ENCODE measurements at regions not wholly inside any gene's neighbourhood (a gene's known extent, or its start where the extent isn't known, plus 50 kb on each side); places are given as distances from the start of the nearest gene placed in this dataset.

GRCh38 chr22:27507111-27507611 lies 294.4 kb downstream of the MN1 start:
- TF ChIP-seq CTCF (IDR thresholded peaks at IDR 0.05; ENCODE audit: insufficient read depth, low read depth, low read length): no peak
- H3K4me3 ChIP-seq (ENCODE audit: low read depth, low read length): no peak overlapping the region
- no peak for DNase-seq (ENCODE audit: low read depth)

- H3K4me3 ChIP-seq (ENCODE audit: low read depth, low read length): no peak overlapping the region
- no peak for TF ChIP-seq CTCF (IDR thresholded peaks at IDR 0.05; ENCODE audit: insufficient read depth, low read depth, low read length)
- DNase-seq (ENCODE audit: low read depth): no peak
Observed at GRCh38 chr22:27507935-27508526, 293.5 kb downstream of the MN1 start.

- peak; percentile 10 for DNase-seq (ENCODE audit: low read depth)
- no peak overlapping the region for H3K4me3 ChIP-seq (ENCODE audit: low read depth, low read length)
- no peak for TF ChIP-seq CTCF (IDR thresholded peaks at IDR 0.05; ENCODE audit: insufficient read depth, low read depth, low read length)
Observed at GRCh38 chr22:27509132-27509920, 292.2 kb downstream of the MN1 start.

GRCh38 chr22:27510024-27510423 lies 291.5 kb downstream of the MN1 start:
- no peak for TF ChIP-seq CTCF (IDR thresholded peaks at IDR 0.05; ENCODE audit: insufficient read depth, low read depth, low read length)
- DNase-seq (ENCODE audit: low read depth): no peak
- no peak overlapping the region for H3K4me3 ChIP-seq (ENCODE audit: low read depth, low read length)

GRCh38 chr22:27512283-27512761 lies 289.2 kb downstream of the MN1 start:
- DNase-seq (ENCODE audit: low read depth): peak; percentile 90
- H3K4me3 ChIP-seq (ENCODE audit: low read depth, low read length): no peak overlapping the region
- no peak for TF ChIP-seq CTCF (IDR thresholded peaks at IDR 0.05; ENCODE audit: insufficient read depth, low read depth, low read length)

GRCh38 chr22:27513021-27513420 lies 288.5 kb downstream of the MN1 start:
- H3K4me3 ChIP-seq (ENCODE audit: low read depth, low read length): no peak overlapping the region
- no peak for TF ChIP-seq CTCF (IDR thresholded peaks at IDR 0.05; ENCODE audit: insufficient read depth, low read depth, low read length)
- no peak for DNase-seq (ENCODE audit: low read depth)

Data from fibroblast of villous mesenchyme (primary cell).